Spinal cord (tissue), 9 donors: ENCODE measurements at regions not wholly inside any gene's neighbourhood (a gene's known extent, or its start where the extent isn't known, plus 50 kb on each side); places are given as distances from the start of the nearest gene placed in this dataset.
A peak's percentile ranks its signal among the peaks of the same experiment; 100 is the strongest.

Source experiments
- DNase-seq, 6 donors: peaks; one replicate each; pipeline versions ENCODE4 v3.0.0 to v3.0.0-alpha.2; 2013 to 2015; ENCODE audit warnings: low spot score in 6 of 6, low read depth in 4 of 6
- H3K27ac ChIP-seq: one replicate; pipeline ENCODE4 v1.5.1; 2013; ENCODE audit warnings: low read depth, low read length, control low read depth
- H3K27me3 ChIP-seq: one replicate; pipeline ENCODE4 v1.6.1; 2013; ENCODE audit warnings: low read length; ENCODE audit not compliant: control insufficient read depth, insufficient read depth
- H3K36me3 ChIP-seq: one replicate; pipeline ENCODE4 v1.6.1; 2013; ENCODE audit warnings: low read length; ENCODE audit not compliant: control insufficient read depth, insufficient read depth
- H3K4me1 ChIP-seq: one replicate; pipeline ENCODE4 v1.6.1; 2013; ENCODE audit warnings: low read length; ENCODE audit not compliant: control insufficient read depth, insufficient read depth
- H3K4me3 ChIP-seq: one replicate; pipeline ENCODE4 v1.5.1; 2013; ENCODE audit warnings: low read depth, low read length, control low read depth
- H3K9me3 ChIP-seq: one replicate; pipeline ENCODE4 v1.6.1; 2013; ENCODE audit warnings: low read length; ENCODE audit not compliant: control insufficient read depth, insufficient read depth
- WGBS: methylation state at CpG from one replicate; pipeline ENCODE4 v1.1.5; 2013; ENCODE audit warnings: missing lambda C conversion rate; ENCODE audit not compliant: insufficient coverage; 5-methylcytosine and 5-hydroxymethylcytosine counted together
- donor health status: healthy.

- DNase-seq, result peak in 1 of 6 donors; percentile 75
- Histone ChIP-seq H3K4me3 (no peak overlapping the region), H3K4me1 (no peaks in the 10 kb centered on the region), H3K27ac (no peak overlapping the region), H3K27me3 (no peaks in the 10 kb centered on the region), H3K9me3 (no peaks in the 10 kb centered on the region), H3K36me3 (no peaks in the 10 kb centered on the region)
These were observed 369.0 kb upstream of the TMTC1 start for GRCh38 chr12:30152705-30153104.

- H3K27ac ChIP-seq, result no peak overlapping the region
- no peaks in the 10 kb centered on the region for H3K9me3 ChIP-seq
- DNase-seq, result no peak
- H3K4me3 ChIP-seq, result no peak overlapping the region
- H3K4me1 ChIP-seq, result no peaks in the 10 kb centered on the region
- 67% methylated on average over 4 of the region's 5 CpGs for WGBS
- H3K27me3 ChIP-seq, result no peaks in the 10 kb centered on the region
- no peaks in the 10 kb centered on the region for H3K36me3 ChIP-seq
These were observed 368.1 kb upstream of the TMTC1 start for GRCh38 chr12:30151831-30152230.

DNA sequence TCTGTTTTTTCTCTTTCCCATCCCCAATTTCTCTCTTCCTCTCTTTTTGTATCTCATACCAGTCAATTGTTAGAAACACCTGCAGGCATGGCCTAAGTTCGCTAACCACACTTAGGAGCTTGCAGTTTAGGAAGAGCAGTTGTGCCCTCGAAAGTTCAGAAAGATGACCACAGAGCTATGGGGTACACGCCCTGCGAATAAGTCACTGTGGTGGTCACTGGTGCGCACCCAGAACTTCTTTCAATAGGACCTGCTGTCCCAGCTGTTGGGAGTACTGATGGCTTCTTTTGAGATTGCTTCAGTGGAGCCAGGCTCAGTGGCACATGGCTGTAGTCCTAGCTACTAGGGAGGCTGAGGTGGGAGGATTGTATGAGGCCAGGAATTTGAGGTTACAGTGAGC lies 362.8 kb upstream of the TMTC1 start:
- no peak overlapping the region for H3K27ac ChIP-seq
- no peak for DNase-seq
- H3K9me3 ChIP-seq, result no peaks in the 10 kb centered on the region
- WGBS, result 89% methylated on average over 5 of the region's 5 CpGs
- H3K36me3 ChIP-seq, result no peaks in the 10 kb centered on the region
- no peaks in the 10 kb centered on the region for H3K27me3 ChIP-seq
- H3K4me1 ChIP-seq, result no peaks in the 10 kb centered on the region
- H3K4me3 ChIP-seq, result no peak overlapping the region

DNA sequence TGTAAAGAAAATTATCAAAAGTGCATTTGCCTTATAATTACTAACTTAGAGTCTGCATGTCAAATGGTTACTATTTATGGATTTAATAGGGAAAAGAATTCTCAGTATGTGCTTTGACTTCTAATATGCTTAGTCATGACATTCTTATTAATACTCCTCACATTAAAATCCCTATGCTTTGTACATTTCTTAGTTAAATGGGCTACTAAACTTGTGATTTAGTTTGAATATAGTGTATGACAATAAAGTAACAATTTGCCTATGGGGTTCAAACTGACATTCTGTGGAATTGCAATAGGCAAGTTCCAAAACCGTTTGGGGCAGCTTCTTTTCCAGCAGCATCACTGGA lies 361.9 kb upstream of the TMTC1 start:
- Histone ChIP-seq H3K36me3 (no peaks in the 10 kb centered on the region), H3K4me3 (no peak overlapping the region), H3K27me3 (no peaks in the 10 kb centered on the region), H3K4me1 (no peaks in the 10 kb centered on the region), H3K27ac (no peak overlapping the region), H3K9me3 (no peaks in the 10 kb centered on the region)
- 86% methylated on average over 1 of the region's 1 CpG for WGBS
- DNase-seq, result no peak

DNA sequence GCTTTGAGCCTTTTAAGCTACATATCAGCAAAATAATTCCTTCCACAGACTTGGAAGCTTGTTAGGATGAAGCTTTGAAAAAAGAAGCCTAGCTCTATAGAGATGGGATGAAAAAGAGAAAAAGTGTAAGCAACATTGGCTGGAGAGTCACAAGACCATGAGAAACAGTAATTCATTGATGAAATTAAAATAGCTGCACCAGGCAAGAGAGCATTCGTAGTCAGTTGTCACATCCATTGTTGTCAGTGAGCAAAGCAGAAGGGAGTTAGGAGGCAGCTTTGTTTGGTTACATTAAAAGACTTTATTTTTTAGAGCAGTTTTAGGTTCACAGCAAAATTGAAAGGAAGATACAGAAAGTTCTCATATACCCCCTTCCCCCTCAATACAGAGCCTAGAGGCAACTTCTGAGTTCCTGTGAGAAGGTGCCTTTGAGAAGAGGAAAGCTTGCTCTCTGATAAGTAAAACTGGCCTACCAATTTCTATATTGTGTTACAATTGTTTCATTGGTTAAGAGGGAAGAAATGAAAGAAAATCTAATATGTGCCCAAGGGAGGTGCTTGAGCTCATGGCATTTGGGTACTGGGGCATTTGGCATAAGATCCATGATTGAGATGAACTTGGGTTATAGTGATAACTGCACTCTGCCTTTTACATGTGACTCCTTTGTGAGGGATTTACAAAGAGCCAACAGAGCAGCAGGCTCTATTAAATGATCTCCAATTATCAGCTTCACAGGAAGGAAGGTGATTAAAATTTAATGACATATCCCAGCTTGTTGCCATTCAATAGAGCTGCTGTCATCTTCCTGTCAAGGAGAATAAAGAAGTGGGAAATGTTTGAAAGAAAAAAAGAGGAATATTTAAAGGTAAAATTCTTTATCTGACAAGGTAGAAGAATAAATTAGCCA lies 361.3 kb upstream of the TMTC1 start:
- Histone ChIP-seq H3K27ac (no peak overlapping the region), H3K4me3 (no peak overlapping the region), H3K9me3 (no peaks in the 10 kb centered on the region), H3K27me3 (no peaks in the 10 kb centered on the region), H3K36me3 (no peaks in the 10 kb centered on the region), H3K4me1 (no peaks in the 10 kb centered on the region)
- WGBS, result 20% methylated on average over 1 of the region's 1 CpG
- DNase-seq, result peak in 2 of 6 donors; percentile 35 to 85

GRCh38 chr12:30142301-30142700 lies 358.6 kb upstream of the TMTC1 start:
- no peak overlapping the region for H3K4me3 ChIP-seq
- no peaks in the 10 kb centered on the region for H3K9me3 ChIP-seq
- no peak overlapping the region for H3K27ac ChIP-seq
- H3K27me3 ChIP-seq, result no peaks in the 10 kb centered on the region
- no peaks in the 10 kb centered on the region for H3K36me3 ChIP-seq
- no peak for DNase-seq
- no CpG with 5 or more reads among the region's 2 CpGs for WGBS
- H3K4me1 ChIP-seq, result no peaks in the 10 kb centered on the region

DNA sequence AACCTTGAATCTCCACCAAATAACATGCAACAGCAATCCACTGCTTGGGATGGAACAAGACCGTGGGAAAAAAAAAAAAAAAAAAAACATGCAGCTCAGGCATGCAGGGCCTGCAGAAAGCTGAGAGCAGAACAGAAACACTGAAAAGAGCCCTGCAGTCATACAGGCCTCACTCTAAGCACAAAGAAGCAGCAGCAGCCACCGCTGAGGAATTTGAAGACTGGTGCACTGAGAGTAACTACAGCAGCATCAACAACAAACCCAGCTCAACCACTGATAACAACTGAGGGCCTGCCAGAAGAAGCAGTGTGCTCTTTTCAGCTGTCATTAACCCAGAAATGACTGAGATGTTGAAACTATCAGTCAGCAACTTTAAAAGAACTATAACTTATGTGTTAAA lies 354.7 kb upstream of the TMTC1 start:
- no peak for DNase-seq
- no peaks in the 10 kb centered on the region for H3K27me3 ChIP-seq
- no peak overlapping the region for H3K4me3 ChIP-seq
- H3K36me3 ChIP-seq, result no peaks in the 10 kb centered on the region
- no peaks in the 10 kb centered on the region for H3K9me3 ChIP-seq
- no peaks in the 10 kb centered on the region for H3K4me1 ChIP-seq
- 40% methylated on average over 1 of the region's 2 CpGs for WGBS
- H3K27ac ChIP-seq, result no peak overlapping the region

DNA sequence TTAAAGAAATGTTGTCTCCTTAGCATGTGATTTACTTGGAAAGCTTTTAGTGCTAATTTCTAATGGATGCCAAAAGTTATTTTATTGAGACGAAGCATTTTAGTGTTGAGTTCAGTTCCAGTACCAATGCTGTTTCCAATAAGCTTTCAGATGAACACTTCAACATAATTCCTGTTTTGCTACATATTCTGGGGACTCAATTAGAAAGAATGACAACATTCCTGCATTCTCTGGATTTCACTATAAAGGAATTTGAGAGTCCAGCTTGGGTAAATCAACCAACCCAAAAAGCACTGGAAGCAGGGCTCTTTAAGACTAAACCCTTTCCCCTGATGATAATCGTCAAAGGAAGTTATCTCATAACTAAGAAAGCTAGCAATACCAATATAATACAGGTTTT lies 353.0 kb upstream of the TMTC1 start:
- no peaks in the 10 kb centered on the region for H3K36me3 ChIP-seq
- H3K27me3 ChIP-seq, result no peaks in the 10 kb centered on the region
- H3K4me1 ChIP-seq, result no peaks in the 10 kb centered on the region
- H3K27ac ChIP-seq, result no peak overlapping the region
- no peaks in the 10 kb centered on the region for H3K9me3 ChIP-seq
- no peak overlapping the region for H3K4me3 ChIP-seq
- DNase-seq, result peak in 1 of 6 donors; percentile 14
- no CpG with 5 or more reads among the region's 2 CpGs for WGBS

DNA sequence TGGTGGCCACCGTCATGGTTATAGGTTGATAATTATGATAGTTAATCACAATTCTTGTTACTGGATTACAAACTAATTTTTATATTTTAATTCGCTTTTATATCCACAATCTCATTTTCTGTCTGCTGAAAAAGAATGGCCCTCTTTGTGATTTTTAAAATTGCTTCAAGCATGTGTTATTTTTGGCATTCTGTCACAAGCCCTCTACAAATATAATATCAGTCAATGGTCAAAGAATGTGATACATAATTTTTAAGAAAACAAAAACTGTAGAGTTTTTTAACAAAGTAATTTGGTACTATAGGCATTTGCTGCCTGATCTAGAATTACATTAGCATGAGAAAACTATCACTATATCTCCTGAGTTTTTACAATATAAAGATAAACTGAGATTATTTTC lies 352.0 kb upstream of the TMTC1 start:
- H3K9me3 ChIP-seq, result no peaks in the 10 kb centered on the region
- no peak overlapping the region for H3K4me3 ChIP-seq
- H3K27ac ChIP-seq, result no peak overlapping the region
- no CpG with 5 or more reads among the region's 2 CpGs for WGBS
- no peaks in the 10 kb centered on the region for H3K36me3 ChIP-seq
- no peaks in the 10 kb centered on the region for H3K4me1 ChIP-seq
- DNase-seq, result no peak
- H3K27me3 ChIP-seq, result no peaks in the 10 kb centered on the region

DNA sequence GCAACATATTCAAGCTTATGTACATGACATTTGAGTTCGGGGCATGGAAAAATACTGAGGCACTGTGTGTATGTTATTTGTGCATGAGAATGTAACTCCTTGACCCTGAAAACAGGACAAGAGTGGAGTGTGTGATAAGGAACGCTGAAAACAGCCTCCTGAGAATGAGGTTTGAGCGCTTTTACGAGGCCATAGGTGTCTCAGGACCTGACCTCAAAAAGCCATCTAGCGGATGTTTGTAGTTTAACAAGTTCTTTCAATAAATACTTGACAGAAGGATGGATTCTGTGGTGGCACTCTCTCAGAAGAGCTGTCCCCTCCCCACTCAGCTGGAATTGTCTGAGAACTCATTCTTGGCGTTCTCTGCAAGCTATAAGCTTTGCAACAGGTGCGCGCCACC lies 350.5 kb upstream of the TMTC1 start:
- H3K4me1 ChIP-seq, result no peaks in the 10 kb centered on the region
- no peak for DNase-seq
- H3K27ac ChIP-seq, result no peak overlapping the region
- no peaks in the 10 kb centered on the region for H3K36me3 ChIP-seq
- H3K9me3 ChIP-seq, result no peaks in the 10 kb centered on the region
- 94% methylated on average over 6 of the region's 8 CpGs for WGBS
- no peaks in the 10 kb centered on the region for H3K27me3 ChIP-seq
- no peak overlapping the region for H3K4me3 ChIP-seq
